Calu3 (cell line): ENCODE measurements at regions not wholly inside any gene's neighbourhood (a gene's known extent, or its start where the extent isn't known, plus 50 kb on each side); places are given as distances from the start of the nearest gene placed in this dataset.

Source experiments
- BruUV-seq: library from RNA; stranded (reverse); fragments of 400-500 nt; replicated peaks from 2 replicates; lab custom pipeline; 2021; lab: Mats Ljungman, UMichigan
- CTCF ChIA-PET: fragments of 300-600 bp; sonication (Branson Sonifier 250); formaldehyde crosslinking; loops from one replicate; lab custom pipeline; 2022; ENCODE audit warnings: antibody characterized with exemption; lab: Charles Lee
- DNase-seq: peaks from one replicate; pipeline ENCODE4 v3.0.0; 2022
- H3K27ac Mint-ChIP-seq: one replicate; pipeline ENCODE4 v1.8.0; 2022; ENCODE audit warnings: mixed read lengths; ENCODE audit not compliant: unreplicated experiment
- H3K27me3 Mint-ChIP-seq: one replicate; pipeline ENCODE4 v1.8.0; 2022; ENCODE audit warnings: mixed read lengths; ENCODE audit not compliant: unreplicated experiment
- H3K36me3 Mint-ChIP-seq: one replicate; pipeline ENCODE4 v1.8.0; 2022; ENCODE audit warnings: mild to moderate bottlenecking, moderate library complexity, mixed read lengths; ENCODE audit not compliant: insufficient read depth, unreplicated experiment
- H3K4me1 Mint-ChIP-seq: one replicate; pipeline ENCODE4 v1.8.0; 2022; ENCODE audit warnings: mild to moderate bottlenecking, low read depth, mixed read lengths; ENCODE audit not compliant: unreplicated experiment
- H3K4me3 Mint-ChIP-seq: one replicate; pipeline ENCODE4 v1.8.0; 2022; ENCODE audit warnings: mild to moderate bottlenecking, low read depth, moderate library complexity, mixed read lengths; ENCODE audit not compliant: unreplicated experiment
- H3K9me3 Mint-ChIP-seq: one replicate; pipeline ENCODE4 v1.8.0; 2022; ENCODE audit warnings: low read depth, mixed read lengths; ENCODE audit not compliant: unreplicated experiment
- CTCF ChIP-seq: fragments of 200-600 bp; IDR thresholded peaks from one replicate; pipeline ENCODE4 v1.8.0; 2022; ENCODE audit warnings: antibody characterized with exemption; ENCODE audit not compliant: unreplicated experiment
- intact Hi-C: fragments of 100-400 bp; cut with micrococcal nuclease; formaldehyde crosslinking; loops from one replicate; pipeline ENCODE4 v1.10.0; 2022; ENCODE audit not compliant: unreplicated experiment

- Mint-ChIP-seq H3K36me3 (no peaks in the 10 kb centered on the region), H3K4me1 (no peaks in the 10 kb centered on the region), H3K9me3 (peaks cover 6% of the 10 kb centered on the region), H3K27ac (no peak overlapping the region), H3K27me3 (no peaks in the 10 kb centered on the region), H3K4me3 (no peak overlapping the region)
- CTCF ChIA-PET, result no interaction called here
- TF ChIP-seq CTCF, result no peak
- intact Hi-C loops, result no loop called here
- no peak for DNase-seq
- BruUV-seq, result no TSS peak
These were observed 1512.0 kb upstream of the GOT2 start for GRCh38 chr16:60246086-60246485.

- Mint-ChIP-seq H3K9me3 (peaks cover 10% of the 10 kb centered on the region), H3K36me3 (no peaks in the 10 kb centered on the region), H3K4me1 (no peaks in the 10 kb centered on the region), H3K4me3 (no peak overlapping the region), H3K27ac (no peak overlapping the region), H3K27me3 (no peaks in the 10 kb centered on the region)
- no TSS peak for BruUV-seq
- no peak for TF ChIP-seq CTCF
- intact Hi-C loops, result no loop called here
- CTCF ChIA-PET, result no interaction called here
- DNase-seq, result no peak
These were observed 1507.6 kb upstream of the GOT2 start for GRCh38 chr16:60241671-60242070.

GRCh38 chr16:60230666-60231065, 1496.5 kb upstream of the GOT2 start:
- CTCF ChIA-PET, result no interaction called here
- Mint-ChIP-seq H3K4me1 (peaks cover 7% of the 10 kb centered on the region), H3K4me3 (no peak overlapping the region), H3K27ac (no peak overlapping the region), H3K9me3 (peaks cover 23% of the 10 kb centered on the region), H3K27me3 (no peaks in the 10 kb centered on the region), H3K36me3 (no peaks in the 10 kb centered on the region)
- no peak for DNase-seq
- TF ChIP-seq CTCF, result no peak
- BruUV-seq, result no TSS peak
- intact Hi-C loops, result no loop called here

- no peak for TF ChIP-seq CTCF
- H3K27ac Mint-ChIP-seq, result no peak overlapping the region
- no peaks in the 10 kb centered on the region for H3K27me3 Mint-ChIP-seq
- intact Hi-C loops, result no loop called here
- no peaks in the 10 kb centered on the region for H3K36me3 Mint-ChIP-seq
- H3K9me3 Mint-ChIP-seq, result peaks cover 8% of the 10 kb centered on the region
- CTCF ChIA-PET, result no interaction called here
- DNase-seq, result no peak
- no peak overlapping the region for H3K4me3 Mint-ChIP-seq
- BruUV-seq, result no TSS peak
- no peaks in the 10 kb centered on the region for H3K4me1 Mint-ChIP-seq
These were observed 1491.4 kb upstream of the GOT2 start for GRCh38 chr16:60225541-60225940.
